Vagina (tissue), 2 donors: ENCODE measurements at regions not wholly inside any gene's neighbourhood (a gene's known extent, or its start where the extent isn't known, plus 50 kb on each side); places are given as distances from the start of the nearest gene placed in this dataset.
"Not testable (repeated sequence)": the region's sequence is repeated elsewhere in the genome, so short reads cannot be mapped to it uniquely, and the experiment has no call there.

Source experiments
- CTCF ChIP-seq, 3 experiments: fragments of 450-650 bp in 2 of 3; fragments of 200-600 bp in 1 of 3; sonication (generic) in 1 of 3; IDR thresholded peaks; one replicate each; pipeline ENCODE4 v1.5.1; 2017 to 2019; ENCODE audit warnings: antibody characterized with exemption in 3 of 3, mild to moderate bottlenecking in 2 of 3, moderate library complexity in 2 of 3
- POLR2A ChIP-seq, 2 donors: fragments of 450-650 bp; IDR thresholded peaks; one replicate each; pipeline ENCODE4 v1.6.1; 2017; ENCODE audit warnings: antibody characterized with exemption in 2 of 2, mild to moderate bottlenecking in 2 of 2, moderate library complexity in 2 of 2

GRCh38 chr15:19965574-19965973 lies 576.0 kb downstream of the GOLGA6L6 start:
- TF ChIP-seq CTCF, POLR2A (IDR thresholded peaks at IDR 0.05): not testable (repeated sequence)
